ENCODE measurements at regions not wholly inside any gene's neighbourhood (a gene's known extent, or its start where the extent isn't known, plus 50 kb on each side); places are given as distances from the start of the nearest gene placed in this dataset.

DNA sequence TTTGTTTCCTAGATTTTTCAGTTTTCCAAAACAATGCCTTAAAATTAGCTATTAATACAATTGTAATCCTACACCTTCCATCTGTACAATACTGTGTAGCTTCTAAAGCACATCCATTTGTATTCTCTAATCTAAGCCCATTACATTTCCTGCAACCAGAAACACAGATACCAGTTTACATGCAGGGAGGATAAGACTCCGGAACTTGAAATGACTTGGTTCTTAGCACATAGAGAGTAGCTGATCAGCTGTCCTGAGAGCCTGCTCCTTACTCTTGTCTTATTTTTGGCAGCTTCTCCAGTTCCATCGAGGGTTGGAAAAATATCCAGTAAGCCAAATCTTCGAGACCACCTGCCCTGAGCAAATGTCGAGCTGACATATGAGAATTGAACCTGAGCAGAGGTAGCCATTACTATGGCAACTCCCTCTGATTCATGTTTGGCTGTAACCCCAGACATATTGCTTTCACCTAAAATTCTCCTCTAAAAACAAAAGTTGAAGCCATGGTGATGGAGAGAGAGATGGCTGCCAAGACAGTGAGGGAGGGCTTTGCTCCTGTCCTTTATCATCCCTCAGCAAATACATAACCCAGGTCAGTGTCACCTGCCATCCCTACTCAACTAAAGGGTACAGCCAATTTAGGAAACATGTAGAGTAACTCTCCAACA is 542.8 kb downstream of the IRS1 start:
- DNase-seq = no peak

DNA sequence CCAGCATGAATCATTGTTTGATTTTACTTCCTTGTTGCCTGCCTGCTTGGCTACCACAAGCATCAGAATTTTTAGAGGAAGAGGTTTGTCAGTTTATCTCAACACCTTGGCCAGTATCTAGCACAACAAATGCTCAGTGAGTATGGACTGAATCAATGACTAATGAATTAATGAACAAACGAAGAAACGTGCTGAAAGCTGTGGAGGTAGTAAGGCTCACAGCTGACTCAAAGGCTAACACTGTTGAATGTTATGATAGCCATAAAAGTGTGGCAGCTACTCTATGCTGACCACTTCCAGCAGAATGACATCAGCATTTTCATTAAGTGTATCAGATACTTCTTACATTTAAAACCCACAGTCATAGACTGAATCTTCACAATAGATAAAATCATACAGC is 543.4 kb downstream of the IRS1 start:
- Histone ChIP-seq H3K27me3 (no peaks in the 10 kb centered on the region), H3K9ac (ENCODE audit: low read depth in 2 of 2, low read length in 2 of 2) (no peak overlapping the region), H3K4me3 (no peak overlapping the region), H3K36me3 (no peaks in the 10 kb centered on the region), H3K4me1 (no peaks in the 10 kb centered on the region), H3K9me3 (no peaks in the 10 kb centered on the region), H3K27ac (no peak overlapping the region)
- TF ChIP-seq, protein P1, sequence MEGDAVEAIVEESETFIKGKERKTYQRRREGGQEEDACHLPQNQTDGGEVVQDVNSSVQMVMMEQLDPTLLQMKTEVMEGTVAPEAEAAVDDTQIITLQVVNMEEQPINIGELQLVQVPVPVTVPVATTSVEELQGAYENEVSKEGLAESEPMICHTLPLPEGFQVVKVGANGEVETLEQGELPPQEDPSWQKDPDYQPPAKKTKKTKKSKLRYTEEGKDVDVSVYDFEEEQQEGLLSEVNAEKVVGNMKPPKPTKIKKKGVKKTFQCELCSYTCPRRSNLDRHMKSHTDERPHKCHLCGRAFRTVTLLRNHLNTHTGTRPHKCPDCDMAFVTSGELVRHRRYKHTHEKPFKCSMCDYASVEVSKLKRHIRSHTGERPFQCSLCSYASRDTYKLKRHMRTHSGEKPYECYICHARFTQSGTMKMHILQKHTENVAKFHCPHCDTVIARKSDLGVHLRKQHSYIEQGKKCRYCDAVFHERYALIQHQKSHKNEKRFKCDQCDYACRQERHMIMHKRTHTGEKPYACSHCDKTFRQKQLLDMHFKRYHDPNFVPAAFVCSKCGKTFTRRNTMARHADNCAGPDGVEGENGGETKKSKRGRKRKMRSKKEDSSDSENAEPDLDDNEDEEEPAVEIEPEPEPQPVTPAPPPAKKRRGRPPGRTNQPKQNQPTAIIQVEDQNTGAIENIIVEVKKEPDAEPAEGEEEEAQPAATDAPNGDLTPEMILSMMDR (IDR thresholded peaks at IDR 0.05) = no peak
- intact Hi-C loops (cut with DNase I) = no loop called here
- DNase-seq = no peak

More for the DNA sequence above, 542.8 kb downstream of the IRS1 start:
- Histone ChIP-seq H3K27ac (no peak overlapping the region), H3K4me3 (no peak overlapping the region), H3K9ac (ENCODE audit: low read depth in 2 of 2, low read length in 2 of 2) (no peak overlapping the region), H3K4me1 (no peaks in the 10 kb centered on the region), H3K27me3 (no peaks in the 10 kb centered on the region), H3K9me3 (no peaks in the 10 kb centered on the region), H3K36me3 (no peaks in the 10 kb centered on the region)
- TF ChIP-seq, protein P1 (IDR thresholded peaks at IDR 0.05) = no peak
- intact Hi-C loops (cut with DNase I) = no loop called here

DNA sequence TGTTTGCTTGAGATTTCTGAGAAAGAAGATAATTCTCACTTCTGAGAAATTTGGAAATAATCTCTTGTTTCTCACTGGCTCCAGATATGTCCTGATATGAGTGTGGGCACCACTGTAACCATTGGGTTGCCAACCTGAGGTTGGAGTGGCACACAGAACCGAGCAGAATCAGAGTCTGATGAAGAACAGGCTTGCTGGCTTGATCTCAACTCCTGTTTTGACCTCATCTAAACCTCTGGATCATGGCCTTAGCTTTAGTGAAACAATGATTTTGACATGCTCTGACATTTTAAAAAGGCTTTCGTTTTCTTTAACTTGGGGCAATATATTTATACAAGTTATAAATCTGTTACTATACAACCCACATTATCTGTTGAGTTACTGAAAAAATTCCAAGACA is 548.0 kb downstream of the IRS1 start:
- no peaks in the 10 kb centered on the region for H3K36me3 ChIP-seq
- H3K9me3 ChIP-seq = no peaks in the 10 kb centered on the region
- no peaks in the 10 kb centered on the region for H3K27me3 ChIP-seq
- DNase-seq = no peak
- H3K9ac ChIP-seq (ENCODE audit: low read depth in 2 of 2, low read length in 2 of 2) = no peak overlapping the region
- intact Hi-C loops (cut with DNase I) = no loop called here
- TF ChIP-seq, protein P1 (IDR thresholded peaks at IDR 0.05) = no peak
- H3K4me3 ChIP-seq = no peak overlapping the region
- H3K27ac ChIP-seq = no peak overlapping the region
- H3K4me1 ChIP-seq = no peaks in the 10 kb centered on the region

DNA sequence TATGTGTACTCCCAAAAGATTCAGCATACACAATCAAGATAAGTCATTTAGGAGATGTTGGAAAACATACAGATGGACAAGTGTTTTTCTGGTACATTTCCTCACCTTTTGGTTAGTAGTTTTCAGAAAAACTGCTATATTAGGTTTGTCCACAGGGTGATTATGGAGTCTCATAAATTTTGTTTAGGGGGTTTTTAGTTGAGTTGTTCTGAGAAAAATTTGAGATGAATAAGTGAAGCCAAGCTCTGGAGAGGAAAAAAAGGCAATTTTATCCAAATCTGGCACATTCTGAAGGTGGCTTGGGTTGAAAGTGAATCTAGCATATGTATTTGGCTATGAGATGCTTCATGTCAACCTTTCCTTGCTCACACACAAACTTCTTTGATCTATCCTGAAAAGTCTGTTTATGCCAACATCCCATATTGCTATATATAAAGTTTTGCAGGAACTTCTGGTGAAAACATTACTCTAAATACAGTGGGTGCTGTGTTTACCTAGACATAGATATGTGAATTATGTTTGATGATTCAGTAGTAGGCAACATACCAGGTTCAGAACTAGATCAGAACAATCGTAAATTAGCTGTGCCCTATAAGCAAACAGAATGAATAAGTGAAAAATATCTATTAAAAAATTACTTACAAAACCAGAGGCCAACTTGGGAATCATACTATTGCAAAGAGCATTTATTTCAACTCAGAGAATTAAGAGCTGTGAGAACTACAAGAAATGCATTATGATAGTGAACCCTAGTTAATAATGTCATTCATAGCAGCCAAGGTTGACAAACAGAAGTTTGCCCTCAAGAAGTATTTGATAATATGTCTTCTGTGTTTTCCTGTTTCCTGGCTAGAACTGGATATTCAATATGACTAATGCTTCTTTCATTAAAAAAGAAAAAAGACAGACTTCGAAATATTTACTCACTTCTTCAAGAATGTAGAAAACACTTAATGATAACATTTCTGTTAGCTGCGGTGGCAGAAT is 552.0 kb downstream of the IRS1 start:
- Histone ChIP-seq H3K9ac (ENCODE audit: low read depth in 2 of 2, low read length in 2 of 2) (no peak overlapping the region), H3K9me3 (no peaks in the 10 kb centered on the region)
- intact Hi-C loops (cut with DNase I) = no loop called here

DNA sequence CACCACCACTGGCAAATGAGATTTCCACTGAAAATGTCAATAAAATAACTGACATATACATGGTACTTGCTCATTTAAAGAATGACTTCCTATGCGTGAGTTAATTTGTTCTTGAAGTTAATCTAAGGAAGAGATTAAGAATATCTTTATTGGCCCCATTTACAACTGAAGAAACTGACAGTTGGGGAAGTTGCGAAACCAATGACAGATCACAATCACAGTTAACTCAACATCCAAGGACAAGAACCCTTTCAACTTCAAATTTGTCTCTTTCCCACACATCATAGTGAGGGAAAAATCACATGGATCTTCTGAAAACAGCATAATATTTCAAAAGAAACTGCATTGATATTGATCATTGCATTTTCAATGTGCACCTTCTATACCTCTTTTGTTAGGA is 565.4 kb downstream of the IRS1 start:
- TF ChIP-seq, protein P1 (IDR thresholded peaks at IDR 0.05) = no peak

More for the DNA sequence above, 552.0 kb downstream of the IRS1 start:
- TF ChIP-seq, protein P1 (IDR thresholded peaks at IDR 0.05) = no peak
- DNase-seq = no peak
- no peak overlapping the region for H3K27ac ChIP-seq
- no peak overlapping the region for H3K4me3 ChIP-seq
- H3K4me1 ChIP-seq = no peaks in the 10 kb centered on the region
- no peaks in the 10 kb centered on the region for H3K27me3 ChIP-seq
- H3K36me3 ChIP-seq = no peaks in the 10 kb centered on the region

More for the DNA sequence above, 565.4 kb downstream of the IRS1 start:
- no peak for DNase-seq
- intact Hi-C loops (cut with DNase I) = no loop called here
- Histone ChIP-seq H3K27ac (no peak overlapping the region), H3K4me3 (no peak overlapping the region), H3K4me1 (no peaks in the 10 kb centered on the region), H3K9ac (ENCODE audit: low read depth in 2 of 2, low read length in 2 of 2) (no peak overlapping the region), H3K9me3 (no peaks in the 10 kb centered on the region), H3K36me3 (no peaks in the 10 kb centered on the region), H3K27me3 (no peaks in the 10 kb centered on the region)
